ENCODE measurements at regions not wholly inside any gene's neighbourhood (a gene's known extent, or its start where the extent isn't known, plus 50 kb on each side); places are given as distances from the start of the nearest gene placed in this dataset.

- Histone ChIP-seq H3K4me3 (ENCODE audit: low read length in 2 of 2) (no peak overlapping the region), H3K4me1 (ENCODE audit: control insufficient read depth in 2 of 2, insufficient read depth in 2 of 2, low read length in 2 of 2) (no peaks in the 10 kb centered on the region), H3K9me3 (ENCODE audit: control insufficient read depth in 2 of 2, insufficient read depth in 1 of 2, low read length in 1 of 2) (no peaks in the 10 kb centered on the region), H3K27ac (ENCODE audit: low read depth in 1 of 2, low read length in 1 of 2) (no peak overlapping the region), H3K27me3 (ENCODE audit: control insufficient read depth in 2 of 2, insufficient read depth in 1 of 2, low read length in 1 of 2) (no peaks in the 10 kb centered on the region), H3K36me3 (ENCODE audit: control insufficient read depth in 2 of 2, insufficient read depth in 2 of 2, low read length in 1 of 2) (no peaks in the 10 kb centered on the region)
- 2% methylated on average over 2 of the region's 2 CpGs for WGBS
- no peak for DNase-seq (ENCODE audit: low read depth in 6 of 9, low spot score in 9 of 9)
Measured at GRCh38 chr13:22126433-22127021, 455.7 kb downstream of the FGF9 start.

GRCh38 chr13:22127277-22128164 lies 456.6 kb downstream of the FGF9 start:
- no peaks in the 10 kb centered on the region for H3K27me3 ChIP-seq (ENCODE audit: control insufficient read depth in 2 of 2, insufficient read depth in 1 of 2, low read length in 1 of 2)
- no peak for DNase-seq (ENCODE audit: low read depth in 6 of 9, low spot score in 9 of 9)
- no peaks in the 10 kb centered on the region for H3K9me3 ChIP-seq (ENCODE audit: control insufficient read depth in 2 of 2, insufficient read depth in 1 of 2, low read length in 1 of 2)
- H3K4me3 ChIP-seq (ENCODE audit: low read length in 2 of 2), result no peak overlapping the region
- 73% methylated on average over 5 of the region's 5 CpGs for WGBS
- H3K36me3 ChIP-seq (ENCODE audit: control insufficient read depth in 2 of 2, insufficient read depth in 2 of 2, low read length in 1 of 2), result no peaks in the 10 kb centered on the region
- no peak overlapping the region for H3K27ac ChIP-seq (ENCODE audit: low read depth in 1 of 2, low read length in 1 of 2)
- H3K4me1 ChIP-seq (ENCODE audit: control insufficient read depth in 2 of 2, insufficient read depth in 2 of 2, low read length in 2 of 2), result no peaks in the 10 kb centered on the region

- H3K36me3 ChIP-seq (ENCODE audit: control insufficient read depth in 2 of 2, insufficient read depth in 2 of 2, low read length in 1 of 2), result no peaks in the 10 kb centered on the region
- DNase-seq (ENCODE audit: low read depth in 6 of 9, low spot score in 9 of 9), result no peak
- H3K27me3 ChIP-seq (ENCODE audit: control insufficient read depth in 2 of 2, insufficient read depth in 1 of 2, low read length in 1 of 2), result no peaks in the 10 kb centered on the region
- H3K9me3 ChIP-seq (ENCODE audit: control insufficient read depth in 2 of 2, insufficient read depth in 1 of 2, low read length in 1 of 2), result no peaks in the 10 kb centered on the region
- H3K27ac ChIP-seq (ENCODE audit: low read depth in 1 of 2, low read length in 1 of 2), result no peak overlapping the region
- no peak overlapping the region for H3K4me3 ChIP-seq (ENCODE audit: low read length in 2 of 2)
- no peaks in the 10 kb centered on the region for H3K4me1 ChIP-seq (ENCODE audit: control insufficient read depth in 2 of 2, insufficient read depth in 2 of 2, low read length in 2 of 2)
- WGBS, result 91% methylated on average over 15 of the region's 15 CpGs
Measured at GRCh38 chr13:22128441-22129408, 457.9 kb downstream of the FGF9 start.

GRCh38 chr13:22130254-22130653 lies 459.4 kb downstream of the FGF9 start:
- Histone ChIP-seq H3K9me3 (ENCODE audit: control insufficient read depth in 2 of 2, insufficient read depth in 1 of 2, low read length in 1 of 2) (no peaks in the 10 kb centered on the region), H3K27me3 (ENCODE audit: control insufficient read depth in 2 of 2, insufficient read depth in 1 of 2, low read length in 1 of 2) (no peaks in the 10 kb centered on the region), H3K27ac (ENCODE audit: low read depth in 1 of 2, low read length in 1 of 2) (no peak overlapping the region), H3K4me3 (ENCODE audit: low read length in 2 of 2) (no peak overlapping the region), H3K4me1 (ENCODE audit: control insufficient read depth in 2 of 2, insufficient read depth in 2 of 2, low read length in 2 of 2) (no peaks in the 10 kb centered on the region), H3K36me3 (ENCODE audit: control insufficient read depth in 2 of 2, insufficient read depth in 2 of 2, low read length in 1 of 2) (no peaks in the 10 kb centered on the region)
- DNase-seq (ENCODE audit: low read depth in 6 of 9, low spot score in 9 of 9), result no peak
- 80% methylated on average over 1 of the region's 1 CpG for WGBS

- Histone ChIP-seq H3K27ac (ENCODE audit: low read depth in 1 of 2, low read length in 1 of 2) (no peak overlapping the region), H3K4me1 (ENCODE audit: control insufficient read depth in 2 of 2, insufficient read depth in 2 of 2, low read length in 2 of 2) (no peaks in the 10 kb centered on the region), H3K9me3 (ENCODE audit: control insufficient read depth in 2 of 2, insufficient read depth in 1 of 2, low read length in 1 of 2) (no peaks in the 10 kb centered on the region), H3K36me3 (ENCODE audit: control insufficient read depth in 2 of 2, insufficient read depth in 2 of 2, low read length in 1 of 2) (no peaks in the 10 kb centered on the region), H3K4me3 (ENCODE audit: low read length in 2 of 2) (no peak overlapping the region), H3K27me3 (ENCODE audit: control insufficient read depth in 2 of 2, insufficient read depth in 1 of 2, low read length in 1 of 2) (no peaks in the 10 kb centered on the region)
- 96% methylated on average over 4 of the region's 4 CpGs for WGBS
- DNase-seq (ENCODE audit: low read depth in 6 of 9, low spot score in 9 of 9), result no peak
Measured at GRCh38 chr13:22134261-22134660, 463.4 kb downstream of the FGF9 start.

GRCh38 chr13:22135446-22135845 lies 464.6 kb downstream of the FGF9 start:
- H3K27me3 ChIP-seq (ENCODE audit: control insufficient read depth in 2 of 2, insufficient read depth in 1 of 2, low read length in 1 of 2), result no peaks in the 10 kb centered on the region
- DNase-seq (ENCODE audit: low read depth in 6 of 9, low spot score in 9 of 9), result no peak
- no peaks in the 10 kb centered on the region for H3K36me3 ChIP-seq (ENCODE audit: control insufficient read depth in 2 of 2, insufficient read depth in 2 of 2, low read length in 1 of 2)
- 80% methylated on average over 6 of the region's 6 CpGs for WGBS
- no peaks in the 10 kb centered on the region for H3K4me1 ChIP-seq (ENCODE audit: control insufficient read depth in 2 of 2, insufficient read depth in 2 of 2, low read length in 2 of 2)
- no peak overlapping the region for H3K27ac ChIP-seq (ENCODE audit: low read depth in 1 of 2, low read length in 1 of 2)
- H3K9me3 ChIP-seq (ENCODE audit: control insufficient read depth in 2 of 2, insufficient read depth in 1 of 2, low read length in 1 of 2), result no peaks in the 10 kb centered on the region
- H3K4me3 ChIP-seq (ENCODE audit: low read length in 2 of 2), result no peak overlapping the region

- no peaks in the 10 kb centered on the region for H3K36me3 ChIP-seq (ENCODE audit: control insufficient read depth in 2 of 2, insufficient read depth in 2 of 2, low read length in 1 of 2)
- WGBS, result 87% methylated on average over 4 of the region's 4 CpGs
- H3K9me3 ChIP-seq (ENCODE audit: control insufficient read depth in 2 of 2, insufficient read depth in 1 of 2, low read length in 1 of 2), result no peaks in the 10 kb centered on the region
- H3K27ac ChIP-seq (ENCODE audit: low read depth in 1 of 2, low read length in 1 of 2), result no peak overlapping the region
- no peaks in the 10 kb centered on the region for H3K27me3 ChIP-seq (ENCODE audit: control insufficient read depth in 2 of 2, insufficient read depth in 1 of 2, low read length in 1 of 2)
- H3K4me3 ChIP-seq (ENCODE audit: low read length in 2 of 2), result no peak overlapping the region
- no peaks in the 10 kb centered on the region for H3K4me1 ChIP-seq (ENCODE audit: control insufficient read depth in 2 of 2, insufficient read depth in 2 of 2, low read length in 2 of 2)
- DNase-seq (ENCODE audit: low read depth in 6 of 9, low spot score in 9 of 9), result no peak
Measured at GRCh38 chr13:22137361-22138050, 466.6 kb downstream of the FGF9 start.

DNA sequence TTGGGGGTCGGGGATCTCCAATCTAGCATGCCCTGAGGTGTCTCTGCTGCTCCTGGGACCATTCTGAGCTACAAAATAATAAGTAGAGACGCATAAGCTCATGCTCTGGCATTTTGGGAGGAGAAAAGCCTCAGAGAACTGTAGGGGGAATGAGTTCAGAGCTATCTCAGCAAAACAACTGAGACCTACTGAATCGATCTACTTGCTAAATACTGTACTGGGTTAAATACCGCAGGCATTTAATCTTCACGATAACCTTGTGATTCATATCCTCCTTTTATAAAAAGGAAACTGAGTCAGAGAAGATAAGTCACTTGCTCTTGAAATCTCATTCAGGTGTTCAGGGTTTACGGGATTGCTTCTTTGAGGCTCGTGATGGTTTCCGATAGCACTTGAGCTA lies 468.1 kb downstream of the FGF9 start:
- Histone ChIP-seq H3K36me3 (ENCODE audit: control insufficient read depth in 2 of 2, insufficient read depth in 2 of 2, low read length in 1 of 2) (no peaks in the 10 kb centered on the region), H3K27ac (ENCODE audit: low read depth in 1 of 2, low read length in 1 of 2) (no peak overlapping the region), H3K4me1 (ENCODE audit: control insufficient read depth in 2 of 2, insufficient read depth in 2 of 2, low read length in 2 of 2) (no peaks in the 10 kb centered on the region), H3K27me3 (ENCODE audit: control insufficient read depth in 2 of 2, insufficient read depth in 1 of 2, low read length in 1 of 2) (no peaks in the 10 kb centered on the region), H3K9me3 (ENCODE audit: control insufficient read depth in 2 of 2, insufficient read depth in 1 of 2, low read length in 1 of 2) (no peaks in the 10 kb centered on the region), H3K4me3 (ENCODE audit: low read length in 2 of 2) (no peak overlapping the region)
- 92% methylated on average over 8 of the region's 8 CpGs for WGBS
- no peak for DNase-seq (ENCODE audit: low read depth in 6 of 9, low spot score in 9 of 9)
